HS-27A (cell line): ENCODE measurements at regions not wholly inside any gene's neighbourhood (a gene's known extent, or its start where the extent isn't known, plus 50 kb on each side); places are given as distances from the start of the nearest gene placed in this dataset.
"Not testable (repeated sequence)": the region's sequence is repeated elsewhere in the genome, so short reads cannot be mapped to it uniquely, and the experiment has no call there.

Experiments
- DNase-seq: peaks from one replicate; pipeline ENCODE4 v3.0.0-alpha.2; 2012; ENCODE audit warnings: low read depth, missing footprints

DNA sequence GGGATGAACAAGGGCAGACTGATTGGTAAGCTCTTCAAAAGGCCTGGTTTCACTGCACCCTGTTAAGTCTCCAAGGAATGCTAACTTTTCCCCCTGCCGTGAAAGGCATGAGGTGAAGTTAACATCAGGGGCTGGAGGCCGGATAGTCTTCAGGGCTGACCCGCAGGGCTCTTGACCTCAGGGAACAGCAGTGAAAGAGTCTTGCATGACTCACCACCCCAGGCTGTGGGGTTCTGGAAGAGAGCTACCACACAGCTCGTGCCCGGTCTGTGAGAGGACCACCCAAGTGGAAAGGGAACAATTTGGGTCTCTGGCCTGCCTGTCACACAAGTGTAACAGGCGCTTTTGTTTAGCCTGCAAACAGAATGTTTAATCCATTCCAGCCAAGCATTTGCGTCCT is 504.9 kb downstream of the EDEM1 start:
- no peak for DNase-seq

DNA sequence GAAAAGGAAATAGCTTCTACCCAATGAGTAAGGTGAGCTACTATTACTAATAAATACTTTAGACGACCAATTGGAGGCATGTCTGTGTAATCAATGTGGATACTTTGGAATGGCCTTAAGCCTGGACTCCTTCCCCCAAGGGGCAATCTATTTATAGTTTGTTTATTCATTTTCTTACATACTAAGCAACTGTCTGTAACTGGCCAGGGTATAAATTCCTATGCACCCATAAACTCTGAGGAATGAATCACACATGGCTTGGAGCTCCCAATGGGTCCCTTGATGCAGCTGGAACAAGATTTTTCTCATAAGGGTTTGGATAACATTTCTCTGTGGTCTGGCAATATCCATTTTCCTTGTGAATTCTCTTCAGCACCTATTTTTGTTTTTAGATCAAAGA is 506.8 kb downstream of the EDEM1 start:
- DNase-seq, result no peak

DNA sequence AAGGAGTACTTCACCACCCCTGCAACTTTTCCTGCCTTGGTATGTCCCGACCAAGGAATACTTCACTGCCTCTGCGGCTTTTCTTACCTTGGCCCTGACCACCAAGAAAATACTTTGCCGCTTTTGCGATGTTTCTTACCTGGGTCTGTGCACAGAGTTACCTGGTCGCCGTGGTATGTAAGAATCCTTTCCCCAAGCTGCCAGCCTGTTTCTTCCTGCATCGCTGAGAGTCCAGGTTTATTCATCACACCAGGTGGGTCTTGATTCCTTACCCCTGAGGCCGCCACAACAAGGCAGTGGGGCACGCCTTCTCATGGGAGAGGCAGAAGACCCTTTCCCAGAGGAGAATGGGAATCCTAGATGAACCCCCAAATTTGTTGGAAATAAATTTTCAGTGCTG is 511.3 kb downstream of the EDEM1 start:
- DNase-seq, result no peak

DNA sequence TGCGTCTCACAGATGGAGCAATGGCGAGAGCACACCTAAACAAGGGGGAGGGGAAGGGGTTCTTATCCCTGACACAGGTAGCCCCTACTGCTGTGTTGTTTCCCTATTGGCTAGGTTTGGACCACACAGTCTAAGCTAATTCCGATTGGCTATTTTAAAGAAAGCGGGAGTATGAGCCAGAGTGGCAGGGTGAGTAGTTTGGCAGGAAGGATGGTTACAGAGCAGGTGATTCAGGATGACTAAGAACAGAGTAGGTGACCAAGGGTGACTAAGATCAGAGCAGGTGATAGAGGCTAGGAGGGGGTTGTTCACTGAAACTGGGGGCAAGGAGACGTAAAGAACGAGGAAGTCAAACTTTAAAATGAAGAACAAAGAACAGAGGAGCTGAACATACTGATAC is 511.8 kb downstream of the EDEM1 start:
- DNase-seq, result no peak

DNA sequence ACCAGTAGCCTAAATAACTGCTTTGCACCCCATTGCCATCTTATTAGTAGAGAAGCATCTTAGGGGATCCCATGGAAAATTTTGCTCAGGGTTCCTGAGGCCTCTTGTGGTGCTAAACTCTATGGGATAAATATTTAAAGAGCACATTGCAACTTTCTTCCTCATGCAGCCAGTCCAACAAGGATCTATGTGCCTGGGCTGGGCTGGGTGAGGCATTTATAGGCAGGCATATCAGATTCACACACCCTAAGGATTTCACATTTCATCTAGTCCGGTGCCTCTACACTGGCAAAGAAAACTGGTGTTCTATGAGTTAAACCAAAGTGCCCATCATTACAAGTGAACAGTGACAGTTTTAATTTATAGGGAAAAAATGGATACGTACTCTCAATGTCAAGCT is 512.3 kb downstream of the EDEM1 start:
- DNase-seq, result no peak

DNA sequence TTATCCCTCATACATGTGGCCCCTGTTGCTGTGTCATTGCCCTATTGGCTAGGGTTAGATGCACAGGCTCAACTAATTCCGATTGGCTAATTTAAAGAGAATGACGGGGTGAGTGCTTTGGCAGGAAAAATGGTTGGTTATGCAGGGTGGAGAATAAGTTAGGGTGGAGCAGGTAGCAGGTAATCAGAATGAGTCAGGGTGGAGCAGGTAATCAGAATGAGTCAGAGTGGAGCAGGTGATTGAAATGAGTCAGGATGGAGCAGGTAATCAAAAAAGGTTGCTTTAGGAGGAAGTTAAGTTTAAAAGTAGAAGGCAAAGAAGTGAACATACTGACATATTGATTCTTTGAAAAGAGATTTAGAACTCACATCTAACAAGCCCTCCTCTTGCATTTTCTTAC is 513.5 kb downstream of the EDEM1 start:
- not testable (repeated sequence) for DNase-seq

DNA sequence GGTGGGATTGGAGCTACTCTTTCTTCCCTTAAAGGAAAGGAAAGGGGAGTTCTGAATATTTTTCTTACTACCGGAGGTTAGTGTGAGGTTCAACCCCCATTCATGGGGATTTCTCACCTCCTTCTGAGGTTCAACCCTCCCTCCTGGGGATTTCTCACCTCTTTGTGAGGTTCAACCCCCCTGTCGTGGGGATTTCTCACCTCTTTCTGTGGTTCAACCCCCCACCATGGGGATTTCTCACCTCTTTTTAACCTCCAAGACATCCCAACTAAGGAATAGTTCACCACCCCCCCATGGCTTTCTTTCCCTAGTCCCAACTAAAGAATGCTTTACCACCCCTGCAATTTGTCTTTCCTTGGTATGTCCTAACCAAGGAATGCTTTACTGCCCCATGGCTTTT is 520.3 kb downstream of the EDEM1 start:
- no peak for DNase-seq

DNA sequence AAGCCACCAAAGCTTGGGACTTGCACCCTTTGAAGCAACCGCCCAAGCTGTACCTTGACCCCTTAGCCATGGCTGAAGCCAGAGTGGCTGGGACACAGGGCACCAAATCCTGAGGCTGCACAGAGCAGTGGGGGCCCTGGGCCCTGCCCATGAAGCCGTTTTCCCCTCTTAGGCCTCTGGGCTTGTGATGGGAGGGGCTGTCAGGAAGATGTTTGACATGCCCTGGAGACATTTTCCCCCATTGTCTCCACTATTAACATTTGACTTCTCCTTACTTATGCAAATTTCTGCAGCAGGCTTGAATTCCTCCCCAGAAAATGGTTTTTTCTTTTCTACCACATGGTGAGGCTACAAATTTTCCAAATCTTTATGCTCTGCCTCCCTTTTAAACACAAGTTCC is 522.2 kb downstream of the EDEM1 start:
- no peak for DNase-seq

DNA sequence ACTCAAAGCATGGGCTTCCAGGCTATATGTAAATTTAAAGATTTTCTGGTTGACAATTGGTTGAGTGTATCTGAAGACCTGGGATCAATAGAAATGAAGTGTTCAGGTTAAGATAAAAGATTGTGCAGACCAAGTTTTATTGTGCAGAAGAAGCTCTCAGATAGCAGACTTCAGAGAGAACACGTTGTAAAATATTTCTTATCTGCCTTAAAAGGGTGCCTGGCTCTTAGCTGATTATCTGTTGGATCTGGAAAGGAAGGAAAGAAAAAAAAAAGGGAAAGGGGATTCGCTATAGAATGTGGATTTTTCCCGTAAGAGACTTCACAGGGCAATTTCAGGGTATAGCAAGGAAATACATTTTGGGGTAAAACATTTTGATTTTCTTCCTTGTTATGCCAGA is 523.2 kb downstream of the EDEM1 start:
- no peak for DNase-seq

DNA sequence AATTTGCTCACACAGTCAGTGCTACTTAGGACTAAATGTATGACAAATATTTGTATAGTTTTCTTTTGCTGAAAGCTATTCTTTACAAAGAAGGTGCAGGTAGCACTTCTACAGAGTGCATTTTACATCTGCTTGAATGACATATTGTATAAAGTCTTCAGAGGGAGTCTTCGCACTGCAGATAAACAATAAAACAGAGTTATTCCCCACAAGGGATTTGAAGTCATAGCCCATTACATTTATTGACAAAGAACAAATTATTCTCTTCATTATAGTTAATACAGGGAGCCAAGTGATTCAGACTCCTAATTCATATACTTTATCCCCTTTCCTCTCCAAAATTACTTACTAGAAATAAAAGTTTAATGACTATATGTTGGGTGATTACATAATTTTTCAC is 529.7 kb downstream of the EDEM1 start:
- DNase-seq, result no peak

DNA sequence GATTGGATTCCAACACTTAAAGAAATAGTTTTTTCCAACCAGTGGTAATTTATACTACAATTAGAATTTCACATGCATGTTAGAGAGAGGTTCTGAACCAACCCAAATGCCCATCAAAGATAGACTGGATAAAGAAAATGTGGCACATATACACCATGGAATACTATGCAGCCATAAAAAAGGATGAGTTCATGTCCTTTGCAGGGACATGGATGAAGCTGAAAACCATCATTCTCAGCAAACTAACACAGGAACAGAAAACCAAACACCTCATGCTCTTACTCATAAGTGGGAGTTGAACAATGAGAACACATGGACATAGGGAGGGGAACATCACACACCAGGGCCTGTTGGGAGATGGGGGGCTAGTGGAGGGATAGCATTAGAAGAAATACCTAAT is 532.2 kb downstream of the EDEM1 start:
- DNase-seq, result not testable (repeated sequence)

DNA sequence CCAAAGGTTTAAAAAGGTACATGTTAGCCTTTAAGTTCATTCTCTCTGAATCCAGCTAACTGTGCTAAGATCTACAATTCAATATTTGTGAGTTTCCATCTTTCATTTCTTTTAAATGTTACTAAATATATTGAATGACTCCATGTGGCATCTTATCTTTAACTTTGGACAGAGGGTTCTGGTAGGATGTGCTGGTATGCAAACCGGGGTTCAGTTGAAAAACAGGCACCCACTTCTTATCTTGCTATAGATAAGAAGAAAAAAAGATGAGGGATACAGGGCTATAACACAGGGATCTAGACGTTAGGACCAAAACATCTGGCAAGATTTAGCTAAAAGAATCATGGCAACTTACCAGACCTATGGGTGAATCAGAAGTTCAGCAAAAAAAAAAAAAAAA is 538.3 kb downstream of the EDEM1 start:
- DNase-seq, result no peak

DNA sequence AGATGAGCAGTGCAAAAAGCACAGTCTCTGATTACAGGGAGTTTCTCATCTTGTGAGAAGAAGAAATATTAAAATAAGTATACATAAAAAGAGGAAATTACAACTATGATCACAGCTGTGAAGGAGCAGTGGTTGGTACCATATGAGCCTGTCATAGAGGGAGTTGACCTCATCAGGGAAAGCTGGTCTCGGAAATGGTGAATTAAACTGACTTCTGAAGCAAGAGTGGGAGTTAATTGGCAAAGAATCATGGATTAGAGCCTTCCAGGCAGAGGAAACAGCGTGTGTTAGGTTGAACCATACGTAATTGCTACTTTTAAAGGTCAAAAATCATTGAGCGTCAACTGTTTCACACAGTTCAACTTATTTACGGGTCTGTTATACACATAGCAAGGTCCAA is 539.1 kb downstream of the EDEM1 start:
- no peak for DNase-seq

DNA sequence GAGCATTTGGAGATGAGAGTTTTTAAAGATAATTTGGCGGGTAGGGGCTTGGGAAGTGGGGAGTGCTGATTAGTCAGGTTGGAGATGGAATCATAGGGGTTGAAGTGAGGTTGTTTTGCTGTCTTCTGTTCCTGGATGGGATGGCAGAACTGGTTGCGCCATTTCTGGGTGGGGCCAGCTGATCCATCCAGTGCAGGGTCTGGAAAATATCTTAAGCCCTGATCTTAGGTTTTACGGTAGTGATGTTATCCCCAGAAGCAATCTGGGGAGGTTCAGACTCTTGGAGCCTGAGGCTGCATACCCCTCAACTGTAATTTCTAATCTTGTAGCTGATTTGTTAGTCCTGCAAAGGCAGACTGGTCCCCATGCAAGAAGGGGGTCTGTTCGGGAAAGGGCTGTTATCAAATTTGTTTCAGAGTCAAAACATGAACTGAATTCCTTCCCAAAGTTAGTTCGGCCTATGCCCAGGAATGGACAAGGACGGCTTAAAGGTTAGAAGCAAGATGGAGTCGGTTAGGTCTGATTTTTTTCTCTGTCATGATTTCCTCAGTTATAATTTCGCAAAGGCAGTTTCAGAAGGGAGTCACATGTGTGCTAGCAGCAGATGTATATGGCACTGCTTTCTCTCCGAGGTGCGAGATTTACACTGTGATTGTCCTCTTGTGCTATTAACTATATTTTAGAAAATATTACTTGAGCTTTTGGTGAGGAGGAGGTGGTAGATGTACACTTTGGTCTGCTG is 540.4 kb downstream of the EDEM1 start:
- DNase-seq, result no peak

DNA sequence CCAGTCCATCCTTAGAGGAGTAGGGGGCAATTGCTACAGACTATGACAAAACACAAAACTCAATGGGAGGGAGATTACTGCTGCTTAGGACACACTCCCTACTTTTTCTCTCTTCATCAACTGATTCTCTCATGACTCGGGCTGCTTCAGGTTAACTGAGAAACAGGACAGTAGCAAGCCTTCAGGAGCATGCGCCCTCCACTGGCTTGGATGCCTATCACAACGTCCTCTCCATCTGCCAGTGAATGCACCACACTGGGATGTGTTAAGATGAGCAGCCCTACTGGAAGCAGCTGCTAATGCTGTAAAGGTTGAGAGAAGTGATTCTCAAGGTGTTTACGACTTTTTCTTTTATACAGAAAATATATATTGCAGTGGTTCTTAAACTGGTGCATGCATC is 542.3 kb downstream of the EDEM1 start:
- DNase-seq, result no peak

DNA sequence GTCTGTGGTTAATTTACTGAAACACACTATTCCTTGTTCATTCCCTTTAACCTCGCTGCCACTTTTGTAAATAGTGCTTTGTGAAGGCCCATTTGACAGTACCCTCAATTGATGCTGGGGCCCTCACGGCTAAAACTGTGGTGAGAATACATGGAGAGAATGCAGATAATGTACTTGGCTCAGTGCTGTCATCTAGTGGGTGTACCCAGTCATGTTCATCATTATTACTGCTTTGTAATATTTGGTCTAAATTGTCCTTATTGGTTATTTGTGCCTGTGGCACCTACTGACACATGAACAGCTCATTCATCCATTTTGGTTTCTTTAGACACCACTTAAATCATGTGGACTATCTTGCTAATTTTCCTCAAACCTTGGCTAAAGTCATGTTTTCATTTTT is 543.6 kb downstream of the EDEM1 start:
- no peak for DNase-seq

DNA sequence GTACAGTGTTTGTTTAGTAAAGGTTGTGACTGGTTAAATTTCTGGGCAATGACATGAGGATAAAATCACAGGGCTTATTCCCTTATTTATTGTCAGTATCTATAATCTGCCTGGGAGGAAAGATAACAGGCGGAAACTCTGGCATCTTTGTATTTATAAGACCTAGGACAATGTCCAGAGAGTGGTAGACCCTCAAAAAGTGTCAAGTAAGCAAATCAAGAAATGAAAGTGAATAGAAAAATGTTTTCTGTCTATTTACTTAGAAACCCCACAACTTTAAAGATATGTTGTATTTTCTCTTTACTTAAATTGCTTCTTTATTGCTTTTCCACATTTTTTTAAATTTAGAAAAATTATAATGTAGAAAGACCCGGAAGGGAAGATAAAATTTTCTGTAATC is 544.6 kb downstream of the EDEM1 start:
- no peak for DNase-seq

DNA sequence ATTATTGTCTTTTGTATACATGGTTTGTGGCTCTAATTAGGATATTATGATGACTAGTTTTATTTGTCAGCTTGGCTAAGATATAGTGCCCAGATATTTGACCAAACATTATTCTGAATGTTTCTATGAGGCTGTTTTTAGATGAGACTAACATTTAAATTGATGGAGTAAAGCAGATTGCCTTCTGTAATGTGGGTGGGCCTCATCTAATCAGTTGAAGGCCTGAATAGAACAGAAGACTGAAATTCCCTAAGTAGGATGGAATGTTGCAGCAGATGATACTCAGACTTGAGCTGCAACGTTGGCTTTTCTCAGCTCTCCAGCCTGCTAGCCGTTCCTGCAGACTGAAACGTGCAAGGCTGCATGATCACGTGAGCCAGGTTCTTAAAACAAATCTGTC is 546.5 kb downstream of the EDEM1 start:
- DNase-seq, result no peak

DNA sequence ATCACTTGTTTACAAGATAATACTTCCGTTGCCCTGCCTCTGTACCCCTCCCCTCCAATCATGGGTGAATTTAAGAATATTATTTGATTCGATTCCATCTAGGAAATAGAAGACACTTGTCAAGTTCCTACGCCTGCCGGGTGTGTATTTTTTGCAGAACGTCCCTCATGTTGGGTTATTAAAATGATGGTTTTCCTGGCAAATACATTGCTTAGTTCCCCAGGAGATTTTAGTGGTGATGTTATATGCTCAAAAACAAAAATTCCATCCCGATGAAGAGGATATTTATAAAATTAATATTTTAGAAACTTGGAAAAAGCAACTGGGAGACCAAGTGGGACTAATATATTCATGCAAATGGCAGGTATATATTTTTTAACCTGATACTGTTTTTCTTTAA is 548.4 kb downstream of the EDEM1 start:
- DNase-seq, result no peak

DNA sequence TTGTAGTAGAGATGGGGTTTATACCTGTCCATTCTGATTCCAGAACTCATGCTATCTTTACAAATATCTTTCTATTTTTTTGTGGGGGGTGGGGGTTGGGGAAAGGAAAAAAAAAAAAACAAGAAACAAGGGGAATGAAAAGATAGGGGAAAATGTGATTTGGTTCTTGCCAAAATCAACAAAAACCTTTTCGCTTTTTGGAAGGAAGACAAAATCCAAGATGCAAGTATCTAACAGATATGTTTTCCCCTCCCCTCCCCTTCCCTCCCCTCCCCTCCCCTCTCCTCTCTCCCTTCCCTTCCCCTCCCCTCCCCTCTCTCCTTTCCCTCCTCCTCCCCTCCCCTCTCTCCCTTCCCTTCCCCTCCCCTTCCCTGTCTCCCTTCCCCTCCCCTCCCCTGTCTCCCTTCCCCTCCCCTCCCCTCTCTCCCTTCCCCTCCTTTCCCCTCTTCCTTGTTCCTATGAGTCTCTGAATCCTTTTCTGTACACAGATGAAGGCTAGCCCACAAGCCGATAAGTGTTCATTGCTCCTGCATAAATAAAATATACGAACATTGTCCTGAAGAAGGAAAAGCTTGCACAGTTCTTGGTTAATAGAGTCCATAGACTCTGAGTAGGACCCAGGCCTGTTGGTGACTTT is 551.9 kb downstream of the EDEM1 start:
- no peak for DNase-seq

DNA sequence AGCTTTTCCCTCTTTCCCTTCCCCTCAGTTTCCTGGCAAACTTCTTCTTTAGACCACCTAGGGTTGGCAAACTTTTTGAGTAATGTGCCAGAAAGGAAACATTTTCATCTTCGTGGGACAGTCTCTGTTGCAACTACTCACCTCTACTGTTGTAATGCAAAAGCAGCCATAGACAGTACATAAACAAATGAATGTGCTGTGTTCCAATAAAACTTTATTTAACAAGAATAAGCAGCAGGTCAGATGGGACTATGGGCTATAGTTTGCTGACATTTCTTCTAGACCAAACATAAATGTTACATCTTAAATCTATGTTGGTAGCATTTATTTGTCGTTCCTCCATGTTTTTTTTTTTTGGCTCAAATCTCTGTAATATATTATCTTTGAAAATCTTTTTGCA is 552.4 kb downstream of the EDEM1 start:
- no peak for DNase-seq

DNA sequence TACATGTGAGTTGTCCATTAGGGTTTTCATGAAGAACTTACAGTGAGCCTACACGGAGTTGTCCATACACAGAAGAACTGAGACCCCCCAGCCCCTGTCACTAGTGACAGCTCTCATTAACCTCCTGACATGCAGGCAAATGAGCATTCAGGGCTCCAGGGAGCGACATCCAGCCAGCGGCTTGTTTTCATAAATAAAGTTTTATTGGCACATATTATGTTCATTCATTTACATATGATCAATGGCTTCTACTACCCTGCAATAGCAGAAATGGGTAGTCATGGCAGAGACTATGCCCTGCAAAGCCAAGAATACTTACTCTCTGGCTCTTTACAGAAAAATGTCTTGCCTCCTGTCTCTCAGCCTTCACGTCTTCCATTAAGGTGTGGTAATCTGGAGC is 553.5 kb downstream of the EDEM1 start:
- no peak for DNase-seq

DNA sequence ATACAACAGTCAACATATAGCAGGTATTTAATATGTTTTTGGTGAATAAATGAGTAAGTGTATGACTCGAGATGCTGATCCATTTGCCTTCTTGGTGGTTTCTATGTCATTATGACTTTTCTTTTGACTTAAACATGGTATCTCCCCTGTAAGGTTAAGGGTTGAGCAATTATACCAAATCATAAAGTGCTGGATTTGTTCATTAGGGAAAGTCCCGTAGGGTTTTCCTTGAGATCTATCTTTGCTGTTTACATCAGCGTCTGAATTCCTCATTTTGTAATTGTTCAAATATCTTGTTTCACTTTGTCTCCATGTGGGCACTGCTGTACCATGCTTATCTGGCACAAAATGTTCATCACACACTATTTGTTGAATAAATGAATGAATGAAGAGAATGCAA is 562.6 kb downstream of the EDEM1 start:
- DNase-seq, result no peak
